NCI-H345 treated with DMSO at 0.1 percent for 48 hours (cell line): ENCODE measurements at regions not wholly inside any gene's neighbourhood (a gene's known extent, or its start where the extent isn't known, plus 50 kb on each side); places are given as distances from the start of the nearest gene placed in this dataset.

Experiments
- DNase-seq: peaks from one replicate; lab custom pipeline; 2025; ENCODE audit not compliant: unreplicated experiment; lab: John Stamatoyannopoulos, UW

DNA sequence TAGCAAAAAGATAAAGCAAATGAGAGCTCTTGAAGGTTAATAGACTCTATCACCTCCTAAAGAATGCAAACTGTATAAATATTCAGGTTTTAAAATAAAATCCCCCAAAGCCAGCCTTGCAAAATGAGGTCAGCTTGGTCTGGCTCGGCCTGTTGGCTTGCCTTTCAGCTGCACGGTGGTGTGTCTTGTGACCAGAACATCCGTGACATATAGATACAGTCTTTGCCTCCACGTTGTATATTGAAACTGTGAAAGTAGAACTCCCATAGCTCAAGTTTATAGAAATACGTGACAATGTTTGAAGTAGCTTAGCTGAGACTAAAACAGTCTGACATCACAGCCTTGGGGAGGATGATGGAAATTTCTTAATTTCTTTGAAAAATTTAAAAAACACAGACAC, 236.6 kb upstream of the MYOCD start:
- no peak for DNase-seq

DNA sequence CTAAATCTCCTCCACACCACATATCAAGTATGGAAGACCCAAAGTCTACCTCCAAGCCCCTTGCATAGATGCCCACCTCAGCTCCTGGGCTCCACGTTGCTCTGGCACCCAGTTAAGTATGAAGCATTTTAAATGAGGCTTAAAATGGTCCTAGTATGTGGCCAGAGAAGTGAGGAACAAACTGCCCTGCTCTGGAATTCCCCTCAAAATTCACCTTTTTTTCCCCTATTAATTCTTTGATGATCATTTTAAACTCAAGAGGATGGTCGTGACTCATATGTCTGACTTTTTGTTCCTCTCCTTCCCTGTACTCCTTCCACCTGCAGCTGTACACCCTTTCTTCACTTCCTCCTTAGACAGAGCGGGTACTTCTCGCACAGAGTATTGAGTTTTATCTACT, 234.5 kb upstream of the MYOCD start:
- no peak for DNase-seq

- DNase-seq, result no peak
These were observed 227.5 kb upstream of the MYOCD start for GRCh38 chr17:12438212-12438611.

- DNase-seq, result no peak
These were observed 226.7 kb upstream of the MYOCD start for GRCh38 chr17:12438813-12439586.

DNA sequence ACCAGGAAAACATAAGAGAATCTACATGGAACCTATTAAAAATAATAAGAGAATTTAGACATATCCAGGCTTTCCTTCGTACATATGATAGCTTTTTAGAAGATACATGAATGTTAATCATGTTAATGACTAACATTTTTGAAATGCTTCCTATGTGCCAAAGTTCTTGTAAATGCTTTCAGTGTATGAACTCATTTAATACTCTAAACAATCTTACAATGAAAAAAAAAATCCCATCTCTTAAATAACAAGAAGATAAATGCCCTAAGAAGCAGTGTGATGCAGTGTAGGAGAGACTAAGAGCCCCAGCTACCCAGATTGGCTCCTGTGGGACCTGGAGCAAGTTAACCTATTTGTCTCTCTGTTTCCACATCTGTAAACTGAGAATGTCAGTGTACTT, 220.4 kb upstream of the MYOCD start:
- no peak for DNase-seq

DNA sequence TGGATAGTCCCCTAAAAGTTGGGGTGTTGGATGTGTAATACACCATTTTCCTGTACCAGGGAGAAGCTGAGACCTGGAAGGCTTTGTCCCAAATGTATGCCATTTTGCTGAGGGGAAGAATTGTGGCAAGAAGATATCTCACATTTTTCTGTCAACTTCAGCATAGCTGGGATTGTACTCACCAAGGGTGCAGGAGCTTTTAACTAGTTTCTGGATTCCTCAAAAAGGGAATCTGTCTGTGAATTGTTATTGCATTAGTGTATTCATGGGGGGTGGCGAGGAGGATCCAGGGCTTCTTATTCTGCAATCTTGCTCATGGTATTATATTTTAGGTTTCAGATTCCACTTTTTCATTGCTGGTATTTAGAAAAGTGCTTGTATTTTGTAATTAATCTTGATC, 208.2 kb upstream of the MYOCD start:
- DNase-seq, result no peak

DNA sequence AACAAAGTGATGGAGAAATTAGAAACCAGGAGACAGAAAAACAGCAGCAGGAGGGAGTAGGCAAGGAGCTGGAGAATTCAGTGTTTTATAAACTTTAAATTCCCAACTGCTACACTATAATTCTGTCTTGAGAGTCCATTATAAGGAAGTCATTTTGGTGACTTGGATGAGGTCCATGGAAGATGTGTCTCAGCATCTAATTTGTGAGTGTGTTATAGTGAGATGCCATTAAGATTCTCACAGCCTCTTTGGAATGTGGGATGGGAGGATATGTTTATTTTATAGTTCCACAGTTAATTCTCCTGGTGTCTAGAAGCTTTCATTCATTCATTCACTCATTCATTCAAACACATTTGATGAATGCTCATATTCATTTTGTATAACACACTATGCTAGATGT, 206.0 kb upstream of the MYOCD start:
- no peak for DNase-seq

DNA sequence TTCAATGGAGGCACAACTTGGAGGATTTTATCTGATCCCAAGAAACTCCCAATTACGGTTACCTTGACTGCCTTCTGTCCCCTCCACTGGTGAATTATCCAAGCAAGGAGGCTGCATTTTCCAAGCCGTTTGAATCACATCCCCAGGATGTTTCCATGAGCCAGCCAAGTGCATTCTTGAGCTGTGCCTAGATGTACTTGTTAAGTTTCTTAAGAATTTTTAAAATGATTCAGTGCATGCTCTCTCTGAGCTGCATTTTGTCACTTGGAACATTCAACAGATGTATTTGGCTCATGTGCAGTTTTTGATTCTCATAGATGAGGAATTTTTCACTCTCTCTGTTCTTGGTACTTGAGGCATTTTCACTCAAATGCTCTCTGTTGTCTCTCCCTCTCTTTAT, 202.6 kb upstream of the MYOCD start:
- no peak for DNase-seq

DNA sequence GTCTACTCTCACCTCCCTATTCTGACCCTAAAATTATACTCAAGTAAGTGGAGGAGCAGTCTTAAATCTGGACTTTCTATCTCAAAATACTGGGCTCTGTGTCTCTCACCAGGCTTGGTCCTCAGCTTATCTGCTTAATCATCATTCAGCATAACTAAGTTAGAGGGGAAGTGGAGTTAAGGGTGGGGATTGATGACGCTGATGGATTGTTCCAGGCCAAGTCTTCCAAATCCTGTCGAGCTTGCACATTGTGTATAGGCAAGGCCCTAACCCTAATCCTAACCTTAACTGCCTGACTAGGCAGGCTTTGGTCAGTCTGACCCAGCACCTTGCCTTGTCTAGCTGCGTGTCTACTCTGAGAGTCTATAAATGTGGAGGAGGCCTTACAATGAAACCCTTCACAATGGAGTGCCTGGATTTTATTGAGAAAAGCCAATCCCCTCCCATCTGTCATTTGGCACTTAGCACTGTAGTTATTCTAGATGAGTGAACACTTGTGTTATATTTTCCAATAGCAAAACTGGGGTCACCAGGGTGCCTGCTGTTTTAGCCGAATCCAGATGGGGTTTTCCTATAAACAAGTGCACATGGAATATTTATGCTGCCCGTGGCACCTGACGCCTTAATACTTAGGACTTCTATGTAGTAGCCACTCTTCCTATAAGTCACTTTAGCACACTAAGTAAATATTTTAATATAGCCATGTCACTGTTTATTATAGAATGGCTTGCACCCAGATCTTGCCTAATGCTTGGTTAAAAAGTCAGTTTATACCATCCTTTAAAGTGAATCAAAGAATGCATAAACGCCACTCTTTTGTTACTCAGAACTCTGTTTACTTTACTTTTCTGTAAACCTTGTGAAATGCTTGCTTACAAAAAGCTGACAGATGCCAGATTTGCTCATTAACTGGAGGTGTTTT, 193.2 kb upstream of the MYOCD start:
- DNase-seq, result no peak

- DNase-seq, result no peak
These were observed 187.4 kb upstream of the MYOCD start for GRCh38 chr17:12478311-12478710.

- no peak for DNase-seq
These were observed 180.3 kb upstream of the MYOCD start for GRCh38 chr17:12485361-12485906.

DNA sequence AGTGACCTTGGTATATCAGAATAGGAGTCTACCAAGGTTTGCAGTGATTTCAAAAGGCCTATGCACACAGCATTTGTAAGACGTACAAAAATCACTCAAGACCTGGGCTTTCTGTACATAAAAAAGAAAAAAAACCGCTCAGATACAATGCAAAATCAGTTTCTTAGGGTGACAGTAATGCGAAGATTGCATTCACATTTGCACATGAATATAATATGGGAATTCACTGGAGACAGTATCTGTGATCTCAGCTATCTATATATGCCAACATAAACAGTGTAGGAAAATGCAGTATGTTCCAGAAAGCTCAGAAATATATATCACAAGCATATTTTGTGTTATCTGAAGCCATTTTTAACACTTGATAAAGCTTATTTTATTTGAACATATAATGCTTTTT, 176.4 kb upstream of the MYOCD start:
- DNase-seq, result no peak

- no peak for DNase-seq
These were observed 173.2 kb upstream of the MYOCD start for GRCh38 chr17:12492450-12492849.

- no peak for DNase-seq
These were observed 159.8 kb upstream of the MYOCD start for GRCh38 chr17:12505866-12506265.

- no peak for DNase-seq
These were observed 158.6 kb upstream of the MYOCD start for GRCh38 chr17:12507026-12507595.

GRCh38 chr17:12509801-12510200, 155.9 kb upstream of the MYOCD start:
- DNase-seq, result no peak

- no peak for DNase-seq
These were observed 155.2 kb upstream of the MYOCD start for GRCh38 chr17:12510535-12510934.

GRCh38 chr17:12512694-12513355, 152.9 kb upstream of the MYOCD start:
- no peak for DNase-seq

- no peak for DNase-seq
These were observed 151.1 kb upstream of the MYOCD start for GRCh38 chr17:12514596-12514995.

DNA sequence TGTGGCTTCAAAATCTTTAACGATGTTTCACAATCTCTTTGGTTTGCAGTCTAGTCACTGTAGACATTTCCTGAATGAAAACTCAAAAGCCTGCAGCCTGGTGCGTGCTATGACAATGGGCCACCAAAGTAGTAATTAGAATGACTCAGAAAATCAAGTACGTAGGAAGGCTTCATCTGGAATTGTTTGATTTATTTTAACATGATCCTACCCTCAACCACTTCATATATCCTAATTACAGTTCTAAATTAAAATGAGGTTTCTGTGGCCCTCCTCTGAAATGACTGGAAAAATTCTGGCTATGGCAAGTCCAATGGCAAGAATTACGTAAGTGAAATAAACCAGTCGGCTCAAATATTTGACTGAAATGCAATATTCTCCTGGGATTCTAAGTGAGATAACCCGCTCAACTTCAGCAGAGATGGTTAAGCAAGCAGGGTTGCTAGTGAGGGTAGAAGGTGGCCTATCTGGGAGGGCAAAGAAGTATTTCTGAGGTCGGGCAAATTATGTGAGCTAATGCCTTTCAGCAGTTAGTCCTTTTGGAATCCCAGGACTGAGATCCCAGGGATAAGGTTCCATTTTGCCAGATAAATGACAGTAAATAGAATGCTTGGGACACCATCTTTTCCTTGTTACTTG, 145.6 kb upstream of the MYOCD start:
- no peak for DNase-seq

- no peak for DNase-seq
These were observed 144.3 kb upstream of the MYOCD start for GRCh38 chr17:12521416-12521815.
